Large intestine (tissue), 3 donors: ENCODE measurements at regions not wholly inside any gene's neighbourhood (a gene's known extent, or its start where the extent isn't known, plus 50 kb on each side); places are given as distances from the start of the nearest gene placed in this dataset.
"Not testable (repeated sequence)": the region's sequence is repeated elsewhere in the genome, so short reads cannot be mapped to it uniquely, and the experiment has no call there.

Source experiments
- DNase-seq, 2 donors: peaks; one replicate each; pipeline versions ENCODE4 v3.0.0 to v3.0.0-alpha.2; 2013
- H3K27ac ChIP-seq: one replicate; pipeline ENCODE4 v1.5.1; 2013; ENCODE audit warnings: low read length
- H3K27me3 ChIP-seq: 2 replicates; pipeline ENCODE4 v1.6.1; 2013; ENCODE audit warnings: low read length; ENCODE audit not compliant: control insufficient read depth, insufficient read depth
- H3K36me3 ChIP-seq: 2 replicates; pipeline ENCODE4 v1.6.1; 2013; ENCODE audit warnings: low read length; ENCODE audit not compliant: control insufficient read depth, insufficient read depth
- H3K4me1 ChIP-seq: one replicate; pipeline ENCODE4 v1.6.1; 2013; ENCODE audit warnings: low read length; ENCODE audit not compliant: control insufficient read depth, insufficient read depth
- H3K4me3 ChIP-seq: one replicate; pipeline ENCODE4 v1.5.1; 2013; ENCODE audit warnings: low read length
- H3K9me3 ChIP-seq: one replicate; pipeline ENCODE4 v1.6.1; 2013; ENCODE audit warnings: mild to moderate bottlenecking, low read depth, low read length, moderate library complexity; ENCODE audit not compliant: control insufficient read depth
- WGBS: methylation state at CpG from one replicate; pipeline ENCODE4 v1.1.5; 2013; ENCODE audit warnings: low lambda C conversion rate; ENCODE audit not compliant: insufficient coverage; 5-methylcytosine and 5-hydroxymethylcytosine counted together

- H3K9me3 ChIP-seq, result peaks cover 6% of the 10 kb centered on the region
- WGBS, result no CpG with 5 or more reads among the region's 10 CpGs
- H3K36me3 ChIP-seq, result no peaks in the 10 kb centered on the region
- H3K4me1 ChIP-seq, result peaks cover 25% of the 10 kb centered on the region
- H3K27ac ChIP-seq, result no peak overlapping the region
- no peak overlapping the region for H3K4me3 ChIP-seq
- no peak for DNase-seq
- no peaks in the 10 kb centered on the region for H3K27me3 ChIP-seq
Observed at GRCh38 chrX:6990552-6991193, 156.8 kb upstream of the STS start.

DNA sequence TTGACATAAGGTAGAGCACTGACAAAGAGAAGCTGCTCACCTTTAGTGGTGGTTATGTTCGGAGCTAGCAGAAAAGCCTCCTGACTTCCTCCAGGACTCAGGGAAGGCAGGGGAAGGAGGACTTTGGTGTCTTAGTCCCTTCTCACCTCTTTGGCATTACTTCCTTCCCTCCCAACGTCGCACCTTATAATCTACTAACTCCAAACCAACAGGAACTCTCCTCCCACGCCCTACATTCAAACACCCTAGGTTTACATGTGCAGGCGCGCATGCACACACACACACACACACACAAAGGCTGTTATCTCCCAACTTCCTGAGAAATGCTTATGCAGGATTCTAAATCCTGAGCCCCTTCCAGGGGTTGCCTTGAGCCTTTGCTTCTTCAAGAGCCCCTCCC lies 157.7 kb upstream of the STS start:
- no CpG with 5 or more reads among the region's 6 CpGs for WGBS
- Histone ChIP-seq H3K27me3 (no peaks in the 10 kb centered on the region), H3K36me3 (no peaks in the 10 kb centered on the region), H3K4me1 (peaks cover 25% of the 10 kb centered on the region), H3K27ac (peak overlapping the region; percentile 36), H3K9me3 (no peaks in the 10 kb centered on the region), H3K4me3 (no peak overlapping the region)
- peak in 1 of 2 donors; percentile 6 for DNase-seq

- not testable (repeated sequence) for H3K36me3 ChIP-seq, H3K27me3 ChIP-seq, H3K4me3 ChIP-seq, H3K9me3 ChIP-seq
- Histone ChIP-seq H3K27ac (peak overlapping the region; percentile 36), H3K4me1 (peaks cover 25% of the 10 kb centered on the region)
- no CpG with 5 or more reads among the region's 2 CpGs for WGBS
- peak; percentile 25 to 56 for DNase-seq
Observed at GRCh38 chrX:6988694-6989093, 158.8 kb upstream of the STS start.

GRCh38 chrX:6986915-6987314 lies 160.6 kb upstream of the STS start:
- Histone ChIP-seq H3K27me3 (no peaks in the 10 kb centered on the region), H3K36me3 (no peaks in the 10 kb centered on the region), H3K9me3 (no peaks in the 10 kb centered on the region), H3K4me3 (no peak overlapping the region), H3K4me1 (peaks cover 25% of the 10 kb centered on the region), H3K27ac (no peak overlapping the region)
- no peak for DNase-seq
- WGBS, result 40% methylated on average over 2 of the region's 4 CpGs

DNA sequence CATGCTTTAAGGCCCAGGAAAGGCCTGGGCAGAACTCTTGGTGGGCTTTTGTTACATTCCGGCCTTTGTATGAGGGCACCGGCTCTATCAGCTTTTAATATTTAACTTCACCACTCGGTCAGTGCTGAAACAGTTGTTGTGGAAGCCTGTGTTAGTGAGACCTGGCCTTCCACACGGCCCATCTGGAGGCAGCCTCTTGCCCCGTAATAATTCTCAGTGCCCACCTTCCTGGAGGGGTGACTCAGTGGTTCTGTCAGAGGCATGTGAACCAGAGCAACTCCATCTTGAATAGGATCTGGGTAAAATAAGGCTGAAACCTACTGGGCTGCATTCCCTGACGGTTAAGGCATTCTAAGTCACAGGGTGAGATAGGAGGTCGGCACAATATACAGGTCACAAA lies 162.0 kb upstream of the STS start:
- peaks cover 24% of the 10 kb centered on the region for H3K4me1 ChIP-seq
- WGBS, result no CpG with 5 or more reads among the region's 7 CpGs
- H3K4me3 ChIP-seq, result no peak overlapping the region
- H3K36me3 ChIP-seq, result no peaks in the 10 kb centered on the region
- DNase-seq, result peak in 1 of 2 donors; percentile 11
- H3K9me3 ChIP-seq, result no peaks in the 10 kb centered on the region
- peak overlapping the region; percentile 45 for H3K27ac ChIP-seq
- no peaks in the 10 kb centered on the region for H3K27me3 ChIP-seq

DNA sequence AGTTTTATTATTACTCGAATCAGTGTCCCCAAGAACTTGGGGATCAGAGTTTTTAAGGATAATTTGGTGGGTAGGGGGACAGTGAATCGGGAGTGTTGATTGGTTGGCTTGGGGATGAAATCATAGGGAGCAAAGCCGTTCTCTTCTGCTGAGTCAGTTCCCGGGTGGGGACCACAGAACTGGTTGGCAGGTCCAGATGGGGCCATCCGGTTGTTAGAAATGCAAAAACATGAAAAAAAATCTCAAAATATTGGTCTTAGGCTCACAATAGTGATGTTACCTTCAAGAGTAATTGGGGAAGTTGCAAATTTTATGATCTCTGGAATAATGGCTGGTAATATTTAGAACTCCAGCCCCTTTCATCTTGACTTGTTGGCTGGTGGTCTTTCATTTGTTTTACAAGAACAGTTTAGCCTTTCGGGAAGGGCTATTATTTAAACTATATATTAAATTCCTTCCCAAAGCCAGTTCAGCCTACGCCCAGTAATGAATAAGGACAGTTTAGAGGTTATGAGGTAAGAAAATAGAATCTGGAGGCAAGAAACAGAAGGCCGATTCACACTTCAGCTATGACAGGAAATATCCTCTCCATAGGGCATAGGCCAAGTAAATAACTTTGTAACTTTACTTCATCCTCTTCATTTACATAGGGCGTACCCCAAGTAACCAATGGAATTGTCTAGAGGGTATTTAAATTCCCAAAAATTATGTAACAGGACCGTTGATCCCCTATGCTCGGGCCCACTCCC lies 164.1 kb upstream of the STS start:
- Histone ChIP-seq H3K27ac (no peak overlapping the region), H3K36me3 (no peaks in the 10 kb centered on the region), H3K9me3 (no peaks in the 10 kb centered on the region), H3K4me3 (no peak overlapping the region), H3K27me3 (no peaks in the 10 kb centered on the region), H3K4me1 (peaks cover 9% of the 10 kb centered on the region)
- WGBS, result no CpG with 5 or more reads among the region's 11 CpGs
- no peak for DNase-seq

DNA sequence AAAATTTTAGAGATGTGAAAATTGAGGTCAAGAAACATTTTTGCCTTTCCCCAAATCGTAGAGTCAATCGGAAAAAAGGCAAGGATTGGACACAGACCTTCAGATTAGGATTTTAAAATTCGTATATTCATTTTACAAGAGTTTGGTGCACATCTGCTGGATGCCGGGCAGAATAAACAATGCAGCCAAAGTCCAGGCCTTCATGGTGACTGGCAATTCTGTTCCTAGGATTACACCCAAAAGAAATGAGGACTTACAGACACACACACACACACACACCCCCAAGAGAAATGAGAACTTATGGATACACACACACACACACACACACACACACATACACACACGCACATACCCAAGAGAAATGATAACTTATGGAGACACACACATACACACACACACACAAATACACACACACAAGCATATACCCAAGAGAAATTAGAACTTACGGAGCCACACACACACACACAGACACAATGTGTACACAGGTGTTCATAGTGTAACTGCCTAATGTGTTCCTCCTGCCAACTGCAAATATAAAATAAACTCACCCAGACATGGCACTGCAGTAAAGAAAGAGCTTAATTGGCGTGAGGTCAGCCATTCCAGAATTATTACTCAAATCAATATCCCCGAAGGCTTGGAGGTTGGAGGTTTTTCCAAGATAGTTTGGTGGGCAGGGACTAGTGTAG lies 165.7 kb upstream of the STS start:
- Histone ChIP-seq H3K36me3 (no peaks in the 10 kb centered on the region), H3K4me1 (peaks cover 6% of the 10 kb centered on the region), H3K27ac (no peak overlapping the region), H3K9me3 (no peaks in the 10 kb centered on the region), H3K27me3 (no peaks in the 10 kb centered on the region), H3K4me3 (no peak overlapping the region)
- no CpG with 5 or more reads among the region's 8 CpGs for WGBS
- no peak for DNase-seq

- Histone ChIP-seq H3K27me3 (no peaks in the 10 kb centered on the region), H3K9me3 (no peaks in the 10 kb centered on the region), H3K27ac (no peak overlapping the region), H3K4me1 (peaks cover 2% of the 10 kb centered on the region), H3K36me3 (no peaks in the 10 kb centered on the region), H3K4me3 (no peak overlapping the region)
- no CpG with 5 or more reads among the region's 2 CpGs for WGBS
- no peak for DNase-seq
Observed at GRCh38 chrX:6980981-6981380, 166.5 kb upstream of the STS start.

DNA sequence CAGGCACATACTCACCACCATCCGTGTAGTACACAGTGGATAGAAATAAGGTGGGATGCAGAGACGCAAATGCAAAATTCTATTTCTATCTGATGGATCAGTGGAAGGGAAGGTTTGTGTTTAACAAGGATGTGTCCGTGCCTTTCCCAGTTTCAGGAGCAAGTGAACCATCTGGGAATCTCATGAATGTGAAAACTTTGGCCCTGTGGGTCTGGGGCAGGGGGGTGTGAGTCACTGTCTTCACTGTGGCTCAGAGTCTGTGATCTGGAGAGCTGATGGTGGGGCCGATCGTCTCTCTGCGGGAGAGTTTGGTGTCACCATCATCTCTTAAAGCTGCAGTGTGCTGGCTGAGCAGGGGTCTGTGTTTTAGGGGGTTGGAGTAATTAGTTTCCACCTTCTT lies 179.3 kb upstream of the STS start:
- no peak for DNase-seq
- no peaks in the 10 kb centered on the region for H3K4me1 ChIP-seq
- no peaks in the 10 kb centered on the region for H3K27me3 ChIP-seq
- H3K9me3 ChIP-seq, result no peaks in the 10 kb centered on the region
- H3K27ac ChIP-seq, result no peak overlapping the region
- WGBS, result no CpG with 5 or more reads among the region's 6 CpGs
- no peaks in the 10 kb centered on the region for H3K36me3 ChIP-seq
- H3K4me3 ChIP-seq, result no peak overlapping the region

GRCh38 chrX:6965729-6966128 lies 181.8 kb upstream of the STS start:
- no peaks in the 10 kb centered on the region for H3K9me3 ChIP-seq
- peak; percentile 12 to 46 for DNase-seq
- no CpG with 5 or more reads among the region's 4 CpGs for WGBS
- H3K27me3 ChIP-seq, result no peaks in the 10 kb centered on the region
- no peaks in the 10 kb centered on the region for H3K4me1 ChIP-seq
- H3K36me3 ChIP-seq, result no peaks in the 10 kb centered on the region
- no peak overlapping the region for H3K4me3 ChIP-seq
- no peak overlapping the region for H3K27ac ChIP-seq
